ENCODE measurements at regions not wholly inside any gene's neighbourhood (a gene's known extent, or its start where the extent isn't known, plus 50 kb on each side); places are given as distances from the start of the nearest gene placed in this dataset.
"Not testable (repeated sequence)": the region's sequence is repeated elsewhere in the genome, so short reads cannot be mapped to it uniquely, and the experiment has no call there.

DNA sequence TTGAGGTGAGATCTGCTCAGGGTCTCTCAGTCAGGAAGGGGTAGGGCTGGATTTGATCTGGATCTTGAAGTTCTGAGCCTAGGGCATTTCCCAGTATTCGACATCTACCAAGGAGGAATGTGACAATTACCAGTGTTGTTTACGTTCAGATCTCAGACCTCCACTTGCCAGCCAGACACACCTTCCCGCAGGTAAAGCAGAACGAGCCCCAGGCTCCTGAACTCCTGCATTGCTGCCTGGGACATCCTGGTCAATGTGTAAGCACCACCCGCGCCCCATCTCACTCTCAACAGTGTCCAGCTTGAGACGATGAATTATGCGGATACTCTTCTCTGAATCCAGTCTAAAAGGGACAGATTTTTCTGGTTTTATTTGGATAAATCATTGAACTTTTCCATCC, 56.7 kb upstream of the PTCH1 start:
- no peak for DNase-seq

DNA sequence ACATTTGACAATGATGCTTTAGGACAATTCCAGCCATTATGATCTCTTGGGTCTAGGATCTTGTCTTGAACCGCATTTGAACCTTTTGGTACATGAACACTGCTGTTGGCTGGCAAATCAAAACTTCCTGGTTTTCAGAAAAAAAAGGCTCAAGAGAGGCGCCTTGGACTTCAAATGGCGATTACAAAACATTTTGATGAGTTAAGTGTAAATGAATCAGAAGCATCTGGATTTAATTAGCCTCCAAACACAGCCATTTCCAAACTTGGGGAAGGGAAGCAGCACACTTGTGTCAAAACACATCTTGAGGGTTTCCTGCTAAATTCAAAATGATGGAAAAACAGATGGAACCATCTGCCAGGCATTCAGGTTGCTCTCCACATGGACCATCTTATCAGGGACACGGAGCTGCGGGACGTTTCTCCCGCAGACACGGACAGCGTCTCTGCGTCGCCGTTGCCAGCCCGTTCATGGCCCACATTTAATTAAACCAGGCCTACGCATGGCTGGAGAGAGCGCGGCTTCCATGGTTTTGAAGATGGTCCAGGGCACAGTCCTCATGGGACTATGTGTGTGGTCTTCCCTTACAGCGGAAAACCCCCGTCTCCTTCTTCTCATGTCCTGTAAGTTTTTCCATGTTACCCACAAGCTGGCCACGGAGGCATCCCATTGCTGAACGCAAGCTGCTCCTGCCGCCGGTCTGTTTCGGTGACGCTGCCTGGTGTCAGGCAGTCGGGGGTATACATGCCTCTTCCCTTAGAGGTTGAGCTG, 55.8 kb upstream of the PTCH1 start:
- DNase-seq = no peak

DNA sequence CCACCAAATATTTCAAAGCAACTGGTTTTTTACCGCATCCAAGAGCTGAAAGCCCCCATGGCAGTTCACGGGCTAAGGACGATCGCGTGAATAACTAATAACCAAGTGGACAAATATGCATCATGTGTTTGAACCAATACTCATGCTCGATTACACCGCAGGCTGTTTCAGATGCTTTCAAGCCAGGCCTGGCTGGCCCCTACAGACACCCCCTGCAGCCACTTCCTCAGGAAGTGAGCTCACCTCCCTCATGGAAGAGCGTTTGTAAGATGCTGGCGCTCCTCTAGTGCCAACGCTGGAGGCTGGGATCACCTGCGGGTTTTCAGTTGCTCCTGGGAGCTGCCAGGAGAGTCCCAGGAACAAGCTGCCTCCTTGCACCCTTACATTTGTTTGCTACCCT, 53.9 kb upstream of the PTCH1 start:
- DNase-seq = no peak

DNA sequence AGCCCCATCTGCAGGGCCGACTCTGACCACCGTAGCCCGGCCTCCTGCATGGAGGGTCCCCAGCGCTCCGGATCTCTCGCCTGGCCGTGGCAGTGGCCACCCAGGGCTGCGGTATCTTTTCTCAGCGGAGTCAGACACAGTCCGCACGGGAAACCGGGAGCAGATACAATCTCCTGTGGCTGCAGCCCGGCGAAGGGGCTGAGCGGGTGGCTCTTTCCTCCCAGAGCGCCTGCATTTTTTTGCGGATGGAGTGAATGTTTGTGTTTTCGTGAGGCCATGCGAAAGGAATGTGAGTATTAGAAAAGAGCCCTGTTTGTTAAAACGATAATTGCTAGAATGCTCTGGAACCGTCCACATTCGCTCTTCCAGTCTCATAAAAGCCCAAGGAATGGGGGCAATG, 53.4 kb upstream of the PTCH1 start:
- no peak for DNase-seq

DNA sequence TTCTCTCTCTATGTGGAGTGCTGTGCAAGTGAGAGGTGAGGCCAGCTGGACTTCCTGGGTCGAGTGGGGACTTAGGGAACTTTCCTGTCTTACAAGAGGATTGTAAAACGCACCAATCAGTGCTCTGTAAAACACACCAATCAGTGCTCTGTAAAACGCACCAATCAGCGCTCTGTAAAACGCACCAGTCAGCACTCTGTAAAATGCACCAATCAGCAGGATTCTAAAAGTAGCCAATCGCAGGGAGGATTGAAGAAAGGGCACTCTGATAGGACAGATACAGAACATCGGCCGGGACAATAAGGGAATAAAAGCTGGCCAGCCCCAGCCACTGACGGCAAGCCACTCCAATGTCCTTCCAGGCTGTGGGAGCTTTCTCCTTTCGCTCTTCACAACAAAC, 52.0 kb upstream of the PTCH1 start:
- not testable (repeated sequence) for DNase-seq

All from NCI-H510A treated with DMSO at 0.1 percent for 48 hours (cell line).